Colonic mucosa (tissue), 4 donors: ENCODE measurements at regions not wholly inside any gene's neighbourhood (a gene's known extent, or its start where the extent isn't known, plus 50 kb on each side); places are given as distances from the start of the nearest gene placed in this dataset.

Experiments used
- DNase-seq: peaks from one replicate; pipeline ENCODE4 v3.0.0-alpha.2; 2020
- H3K27ac ChIP-seq: fragments of 200-600 bp; one replicate; pipeline ENCODE4 v1.8.0; 2021
- H3K27me3 ChIP-seq: fragments of 200-600 bp; one replicate; pipeline ENCODE4 v1.8.0; 2021
- H3K36me3 ChIP-seq: fragments of 200-600 bp; one replicate; pipeline ENCODE4 v1.8.0; 2021
- H3K4me1 ChIP-seq: fragments of 200-600 bp; one replicate; pipeline ENCODE4 v1.8.0; 2021; ENCODE audit warnings: mild to moderate bottlenecking
- H3K4me3 ChIP-seq: fragments of 200-600 bp; one replicate; pipeline ENCODE4 v1.8.0; 2021
- H3K9ac ChIP-seq, 2 donors: one replicate each; pipeline ENCODE4 v1.7.0; 2013; ENCODE audit warnings: control low read depth in 2 of 2, low read depth in 2 of 2, low read length in 2 of 2
- H3K9me3 ChIP-seq: fragments of 200-600 bp; one replicate; pipeline ENCODE4 v1.8.0; 2021
- intact Hi-C: fragments of 100-400 bp; cut with DNase I; formaldehyde crosslinking; loops from one replicate; pipeline ENCODE4 v1.14.1; 2022
- TF ChIP-seq, protein P1 (sequence below): fragments of 200-600 bp; IDR thresholded peaks from one replicate; pipeline ENCODE4 v1.8.0; 2022; ENCODE audit warnings: antibody characterized with exemption, mild to moderate bottlenecking
- donor health status: healthy.
- donor health status: DM: no; HTN: no; CAD: no.
- donor health status: DM: no; HTN: no; CAD: no.

DNA sequence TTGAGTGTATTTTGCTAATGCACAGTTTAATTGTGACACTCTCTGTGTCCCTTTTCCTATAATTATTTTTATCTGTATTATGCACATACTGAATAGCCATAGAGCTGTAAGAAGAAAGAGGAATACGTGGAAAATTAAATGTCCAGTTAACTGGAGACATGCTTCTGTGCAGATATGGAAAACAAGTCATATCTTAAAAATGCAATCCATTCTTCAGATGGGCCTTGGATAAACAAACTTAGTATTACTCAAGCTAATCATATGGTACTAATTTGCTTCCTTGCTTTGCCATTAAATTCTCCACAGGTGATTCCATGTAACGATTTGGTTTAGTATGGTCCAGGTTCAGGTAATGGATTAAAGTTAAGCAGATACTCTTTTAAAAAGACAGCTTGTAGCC, 201.2 kb upstream of the CELF2 start:
- no peak overlapping the region for H3K27ac ChIP-seq
- H3K27me3 ChIP-seq: no peaks in the 10 kb centered on the region
- intact Hi-C loops: no loop called here
- H3K4me3 ChIP-seq: no peak overlapping the region
- H3K4me1 ChIP-seq: no peaks in the 10 kb centered on the region
- TF ChIP-seq, protein P1, sequence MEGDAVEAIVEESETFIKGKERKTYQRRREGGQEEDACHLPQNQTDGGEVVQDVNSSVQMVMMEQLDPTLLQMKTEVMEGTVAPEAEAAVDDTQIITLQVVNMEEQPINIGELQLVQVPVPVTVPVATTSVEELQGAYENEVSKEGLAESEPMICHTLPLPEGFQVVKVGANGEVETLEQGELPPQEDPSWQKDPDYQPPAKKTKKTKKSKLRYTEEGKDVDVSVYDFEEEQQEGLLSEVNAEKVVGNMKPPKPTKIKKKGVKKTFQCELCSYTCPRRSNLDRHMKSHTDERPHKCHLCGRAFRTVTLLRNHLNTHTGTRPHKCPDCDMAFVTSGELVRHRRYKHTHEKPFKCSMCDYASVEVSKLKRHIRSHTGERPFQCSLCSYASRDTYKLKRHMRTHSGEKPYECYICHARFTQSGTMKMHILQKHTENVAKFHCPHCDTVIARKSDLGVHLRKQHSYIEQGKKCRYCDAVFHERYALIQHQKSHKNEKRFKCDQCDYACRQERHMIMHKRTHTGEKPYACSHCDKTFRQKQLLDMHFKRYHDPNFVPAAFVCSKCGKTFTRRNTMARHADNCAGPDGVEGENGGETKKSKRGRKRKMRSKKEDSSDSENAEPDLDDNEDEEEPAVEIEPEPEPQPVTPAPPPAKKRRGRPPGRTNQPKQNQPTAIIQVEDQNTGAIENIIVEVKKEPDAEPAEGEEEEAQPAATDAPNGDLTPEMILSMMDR: no peak
- H3K36me3 ChIP-seq: no peaks in the 10 kb centered on the region
- no peak for DNase-seq
- H3K9ac ChIP-seq: no peak overlapping the region
- no peaks in the 10 kb centered on the region for H3K9me3 ChIP-seq

DNA sequence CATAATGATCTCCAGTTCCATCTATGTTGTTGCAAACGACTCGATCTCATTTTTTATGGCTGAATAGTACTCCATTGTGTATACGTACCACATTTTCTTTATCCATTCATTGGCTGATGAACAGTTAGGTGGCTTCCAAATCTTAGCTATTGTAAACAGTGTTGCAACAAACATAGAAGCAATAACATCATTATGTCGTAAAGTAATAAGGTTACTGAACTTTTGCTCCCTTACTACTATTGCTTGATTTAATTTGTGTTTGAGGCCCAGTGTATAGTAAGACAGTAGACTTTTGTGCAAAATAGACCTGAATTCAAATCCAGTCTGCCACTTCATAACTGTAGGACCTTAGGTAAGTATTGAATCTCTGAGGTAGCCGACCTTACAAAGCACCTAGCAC, 200.1 kb upstream of the CELF2 start:
- Histone ChIP-seq H3K27me3 (no peaks in the 10 kb centered on the region), H3K9me3 (no peaks in the 10 kb centered on the region), H3K4me1 (no peaks in the 10 kb centered on the region), H3K9ac (no peak overlapping the region), H3K27ac (no peak overlapping the region), H3K4me3 (no peak overlapping the region), H3K36me3 (no peaks in the 10 kb centered on the region)
- TF ChIP-seq, protein P1: no peak
- intact Hi-C loops: no loop called here
- no peak for DNase-seq

DNA sequence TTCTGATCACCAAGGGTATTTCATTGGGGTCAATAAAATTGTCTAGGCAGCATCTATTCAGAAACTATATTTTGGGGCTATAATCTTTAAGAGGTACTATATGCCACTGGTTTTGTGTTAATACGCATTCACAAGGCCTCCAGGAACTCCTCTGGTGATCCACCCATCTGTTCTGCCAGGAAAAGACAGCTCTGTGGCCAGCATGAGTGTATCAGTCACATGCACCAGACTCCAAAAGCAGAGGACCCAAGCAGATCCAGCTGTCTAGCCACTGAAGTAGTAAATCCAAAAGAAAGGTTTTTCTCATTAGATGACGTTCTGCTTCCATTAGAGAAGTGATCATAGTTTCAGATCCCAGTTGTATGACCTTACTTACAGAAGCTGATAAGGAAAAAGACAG, 199.6 kb upstream of the CELF2 start:
- no peak for DNase-seq
- no peak overlapping the region for H3K27ac ChIP-seq
- H3K4me3 ChIP-seq: no peak overlapping the region
- H3K27me3 ChIP-seq: no peaks in the 10 kb centered on the region
- TF ChIP-seq, protein P1: no peak
- H3K9ac ChIP-seq: no peak overlapping the region
- H3K9me3 ChIP-seq: no peaks in the 10 kb centered on the region
- H3K4me1 ChIP-seq: no peaks in the 10 kb centered on the region
- intact Hi-C loops: no loop called here
- no peaks in the 10 kb centered on the region for H3K36me3 ChIP-seq

DNA sequence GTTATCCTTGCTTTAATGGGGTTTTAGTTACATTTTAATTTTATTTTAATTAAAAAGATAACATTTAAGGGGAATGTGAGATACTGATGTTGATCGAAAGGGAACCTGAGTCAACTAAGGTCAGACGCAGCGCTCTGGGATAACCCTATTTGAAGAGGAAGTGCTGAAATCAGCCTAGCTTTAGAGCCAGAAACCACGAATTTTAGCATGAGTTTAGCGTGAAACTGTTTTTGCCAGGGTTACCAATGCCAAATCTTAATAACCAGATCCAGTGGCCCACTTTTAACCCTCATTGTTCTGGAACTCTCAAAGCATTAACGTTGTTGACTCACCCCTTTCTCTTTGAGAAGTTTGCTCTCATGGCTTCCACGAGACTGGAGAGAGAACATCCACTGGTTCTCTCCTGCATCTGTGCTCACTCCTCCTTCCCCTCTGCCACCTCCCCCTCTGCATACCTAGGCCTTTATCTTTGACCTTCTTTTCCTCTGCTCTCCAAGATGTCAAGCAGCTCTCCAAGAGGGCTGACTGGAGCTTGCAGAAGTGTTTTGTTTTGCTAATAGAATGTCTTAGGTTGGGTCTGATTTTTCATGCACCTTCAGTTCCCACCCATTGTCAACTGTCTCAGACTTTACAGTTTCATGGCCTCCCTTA, 198.3 kb upstream of the CELF2 start:
- intact Hi-C loops: no loop called here
- no peak for DNase-seq
- TF ChIP-seq, protein P1: no peak
- no peak overlapping the region for H3K27ac ChIP-seq
- no peaks in the 10 kb centered on the region for H3K36me3 ChIP-seq
- H3K9me3 ChIP-seq: no peaks in the 10 kb centered on the region
- no peaks in the 10 kb centered on the region for H3K27me3 ChIP-seq
- no peak overlapping the region for H3K4me3 ChIP-seq
- H3K4me1 ChIP-seq: no peaks in the 10 kb centered on the region
- no peak overlapping the region for H3K9ac ChIP-seq

DNA sequence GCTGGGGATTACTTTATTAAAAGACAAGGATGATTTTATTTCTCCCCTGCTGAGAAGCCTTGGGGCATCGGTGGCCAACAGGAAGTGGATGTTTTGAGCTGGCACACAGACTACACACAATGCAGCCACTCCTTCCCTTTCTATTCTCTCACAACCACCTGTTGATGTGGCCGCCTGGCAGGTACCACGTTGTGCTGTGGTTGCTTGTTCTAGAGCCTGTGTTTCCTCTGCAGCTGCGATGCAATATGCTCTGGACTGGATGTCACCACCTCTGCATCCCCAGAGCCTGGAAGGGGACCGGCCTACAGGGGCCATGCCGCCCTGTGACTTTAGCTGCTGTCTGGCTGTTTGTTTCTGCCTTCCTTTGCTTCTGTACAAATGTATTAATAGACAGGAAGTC, 195.7 kb upstream of the CELF2 start:
- H3K4me3 ChIP-seq: no peak overlapping the region
- no peak overlapping the region for H3K27ac ChIP-seq
- no peak for DNase-seq
- H3K9ac ChIP-seq: no peak overlapping the region
- TF ChIP-seq, protein P1: no peak
- no peaks in the 10 kb centered on the region for H3K9me3 ChIP-seq
- intact Hi-C loops: no loop called here
- H3K36me3 ChIP-seq: no peaks in the 10 kb centered on the region
- H3K27me3 ChIP-seq: no peaks in the 10 kb centered on the region
- H3K4me1 ChIP-seq: no peaks in the 10 kb centered on the region
